ENCODE measurements at regions not wholly inside any gene's neighbourhood (a gene's known extent, or its start where the extent isn't known, plus 50 kb on each side); places are given as distances from the start of the nearest gene placed in this dataset.

DNA sequence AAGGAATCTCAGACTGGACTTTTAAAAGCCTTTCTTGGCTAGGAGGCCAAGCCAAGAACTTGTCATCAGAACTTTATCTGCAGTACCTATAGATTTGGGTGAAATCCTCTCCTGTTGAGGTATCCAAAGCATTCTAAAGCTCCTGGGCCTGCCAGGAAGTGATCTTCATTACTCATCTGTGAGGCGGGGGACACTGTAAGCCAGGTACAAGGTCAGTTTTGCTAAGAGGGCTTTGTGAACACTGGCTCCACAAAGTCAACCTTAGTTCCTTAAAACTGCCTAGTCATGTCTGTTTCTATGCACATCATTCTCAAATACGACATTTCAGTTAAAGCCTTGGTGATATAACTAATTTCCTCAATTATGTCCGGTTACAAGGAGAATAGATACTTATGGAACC is 236.7 kb downstream of the PIK3R1 start:
- DNase-seq (ENCODE audit: low spot score), result no peak

DNA sequence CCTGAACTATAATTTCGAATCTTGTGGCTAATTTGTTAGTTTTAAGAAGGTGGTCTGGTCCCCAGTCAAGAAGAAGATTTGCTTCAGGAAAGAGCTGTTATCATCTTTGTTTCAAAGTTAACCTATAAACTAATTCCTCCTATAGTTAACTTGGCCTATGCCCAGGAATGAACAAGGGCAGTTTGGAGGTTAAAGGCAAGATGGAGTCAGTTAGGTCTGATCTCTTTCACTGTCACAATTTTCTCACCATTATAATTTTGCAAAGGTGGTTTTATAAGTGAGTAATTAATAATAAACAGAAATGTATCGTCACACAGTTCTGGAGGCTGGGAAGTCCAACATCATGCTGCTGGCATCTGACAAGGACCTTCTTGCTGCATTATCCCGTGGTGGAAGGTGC is 238.6 kb downstream of the PIK3R1 start:
- no peak for DNase-seq (ENCODE audit: low spot score)

DNA sequence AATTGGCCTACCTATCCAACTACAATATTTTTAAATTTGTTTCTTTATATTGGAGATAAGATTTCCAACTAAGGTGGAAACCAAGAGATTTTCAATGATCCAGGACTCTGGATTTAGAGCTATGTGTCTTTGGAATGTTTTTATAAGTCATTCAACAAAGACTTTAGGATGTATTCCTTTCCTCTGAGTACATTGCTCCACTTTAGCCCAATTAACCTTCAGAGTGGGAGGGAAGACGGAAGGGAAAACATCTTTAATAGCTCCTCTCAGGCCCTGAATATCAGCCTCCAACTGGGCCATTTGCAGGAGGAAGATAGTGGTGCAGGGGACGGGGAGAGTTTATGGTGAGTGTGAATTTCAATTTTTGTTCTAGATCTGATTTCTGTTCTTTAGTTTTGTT is 239.2 kb downstream of the PIK3R1 start:
- DNase-seq (ENCODE audit: low spot score), result no peak

DNA sequence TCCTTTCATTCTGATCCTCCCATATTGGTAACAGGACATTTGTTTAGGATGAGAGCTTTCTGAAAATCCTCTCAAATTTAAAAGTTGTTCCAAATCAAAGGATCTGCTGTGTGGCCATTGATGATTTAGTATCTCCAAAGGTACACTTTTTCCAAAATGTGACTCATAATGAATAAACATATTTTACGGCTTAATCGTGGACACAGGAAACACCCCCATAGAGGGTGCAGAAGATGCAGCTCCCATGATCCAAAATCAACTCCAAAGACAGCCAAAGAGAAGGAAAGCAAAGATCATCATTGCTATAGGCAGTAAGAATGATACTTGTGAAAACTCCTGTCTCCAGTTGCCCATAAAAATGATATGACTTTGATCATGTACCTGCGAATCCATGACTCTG is 239.7 kb downstream of the PIK3R1 start:
- DNase-seq (ENCODE audit: low spot score), result no peak

DNA sequence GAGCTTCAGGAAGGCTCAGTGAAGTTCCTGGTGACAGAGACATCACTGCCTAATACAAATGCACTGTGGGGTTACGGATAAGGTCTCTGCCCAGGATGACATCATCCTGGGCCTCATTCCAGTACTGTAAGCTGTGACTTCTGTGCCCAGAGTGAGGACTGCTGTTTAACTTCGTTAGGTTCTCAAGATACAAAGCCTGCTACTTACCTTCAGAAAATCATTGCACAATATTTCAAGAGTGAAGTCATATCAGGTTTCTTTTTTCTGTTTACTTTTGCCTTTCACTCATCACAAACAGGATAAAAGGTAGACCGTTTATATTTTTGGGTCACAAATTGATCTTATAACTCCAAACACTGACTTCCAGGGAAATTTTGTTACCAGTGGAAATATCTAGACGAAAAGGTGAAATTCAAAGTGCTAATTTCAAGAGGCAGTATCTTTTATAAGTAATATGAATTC is 241.2 kb downstream of the PIK3R1 start:
- DNase-seq (ENCODE audit: low spot score), result no peak

DNA sequence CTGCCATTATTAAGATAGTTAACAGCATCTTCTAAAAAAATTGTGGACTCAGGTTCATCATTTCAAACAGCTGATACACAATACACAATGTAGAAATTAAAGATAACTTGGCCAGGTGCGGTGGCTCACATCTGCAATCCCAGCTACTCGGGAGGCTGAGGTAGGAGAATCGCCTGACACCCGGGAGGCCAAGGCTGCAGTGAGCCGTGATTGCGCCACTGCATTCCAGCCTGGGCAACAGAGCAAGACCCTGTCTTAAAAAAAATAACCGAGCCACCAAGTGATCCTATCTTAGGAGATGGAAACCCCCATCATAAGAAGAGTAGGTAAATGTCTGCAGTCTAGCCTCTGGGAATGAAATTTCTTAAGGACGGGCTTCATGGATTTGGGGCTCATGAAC is 241.7 kb downstream of the PIK3R1 start:
- no peak for DNase-seq (ENCODE audit: low spot score)

DNA sequence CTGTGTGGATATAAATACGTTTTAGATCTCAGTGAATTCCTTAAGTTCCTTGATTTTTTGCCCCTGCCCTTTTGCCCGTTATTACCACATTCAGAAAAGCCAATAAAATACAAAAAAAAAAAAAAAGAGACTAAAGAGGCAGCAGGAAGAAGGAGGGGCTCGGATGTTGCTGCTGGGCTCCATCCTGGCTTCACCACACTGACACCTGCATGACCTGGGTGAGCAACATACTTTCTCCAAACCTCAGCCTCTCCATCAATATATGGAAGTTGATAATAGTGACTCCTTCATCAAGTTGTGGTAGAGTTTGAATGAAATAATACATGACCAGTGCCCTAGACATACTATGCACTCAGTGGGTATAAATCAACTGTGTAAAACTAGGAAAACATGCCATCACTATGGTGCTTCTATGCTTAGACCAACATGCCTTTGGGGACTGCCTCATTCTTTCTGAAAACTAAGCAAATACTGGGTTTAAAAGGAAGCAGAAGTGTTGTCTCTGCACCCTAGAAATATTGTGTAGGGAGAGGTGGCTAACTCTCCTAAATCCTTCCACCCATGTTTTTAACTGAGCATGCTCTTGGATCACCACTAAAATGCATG is 243.0 kb downstream of the PIK3R1 start:
- no peak for DNase-seq (ENCODE audit: low spot score)

DNA sequence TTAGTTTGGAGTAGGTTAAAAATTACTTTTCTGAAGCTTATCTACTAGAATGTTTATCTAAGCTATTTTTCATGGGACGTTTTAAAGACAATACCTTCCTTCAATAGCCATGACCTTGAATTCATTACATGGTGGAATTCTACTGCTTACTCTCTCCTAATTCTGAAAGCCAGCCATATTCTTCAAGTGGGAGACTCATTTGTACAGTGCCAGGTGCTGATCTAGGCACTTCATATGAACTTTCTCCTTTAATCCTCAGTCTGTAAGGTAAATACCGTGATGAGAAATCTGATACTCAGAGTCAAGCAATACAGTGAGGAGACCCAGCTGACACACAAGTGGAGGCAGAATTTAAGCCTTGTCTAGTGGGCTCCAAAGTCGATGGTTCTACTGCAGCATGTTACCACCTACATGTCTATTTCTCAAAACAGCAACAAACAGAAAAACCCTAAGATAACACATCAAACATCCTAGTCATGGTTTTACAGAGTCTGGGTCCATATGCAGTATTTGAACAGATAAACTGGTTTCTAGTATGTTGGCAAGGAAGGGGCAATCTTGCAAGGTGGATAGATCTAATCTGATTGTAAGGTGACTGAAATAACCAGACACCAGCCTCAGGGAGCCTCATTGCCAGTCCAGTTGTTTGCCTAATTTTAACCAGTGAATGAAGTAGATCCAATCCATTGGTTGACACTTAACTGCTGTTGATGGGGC is 243.7 kb downstream of the PIK3R1 start:
- DNase-seq (ENCODE audit: low spot score), result no peak

DNA sequence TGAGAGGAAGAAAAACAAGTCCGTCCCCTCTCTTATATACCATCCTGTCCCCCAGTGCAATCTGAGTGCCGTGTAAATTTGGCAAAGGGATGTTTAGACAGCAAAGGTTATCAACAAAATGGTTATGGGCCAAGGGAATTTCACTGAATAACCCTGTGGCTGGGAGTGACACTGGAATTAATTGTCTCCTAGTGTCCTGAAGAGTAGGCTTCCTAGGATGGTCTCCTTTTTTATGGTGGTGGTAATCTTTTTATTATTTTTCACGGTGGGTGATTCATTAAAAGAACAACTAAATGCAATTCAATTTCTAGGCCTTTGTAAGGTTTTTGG is 244.2 kb downstream of the PIK3R1 start:
- DNase-seq (ENCODE audit: low spot score), result no peak

DNA sequence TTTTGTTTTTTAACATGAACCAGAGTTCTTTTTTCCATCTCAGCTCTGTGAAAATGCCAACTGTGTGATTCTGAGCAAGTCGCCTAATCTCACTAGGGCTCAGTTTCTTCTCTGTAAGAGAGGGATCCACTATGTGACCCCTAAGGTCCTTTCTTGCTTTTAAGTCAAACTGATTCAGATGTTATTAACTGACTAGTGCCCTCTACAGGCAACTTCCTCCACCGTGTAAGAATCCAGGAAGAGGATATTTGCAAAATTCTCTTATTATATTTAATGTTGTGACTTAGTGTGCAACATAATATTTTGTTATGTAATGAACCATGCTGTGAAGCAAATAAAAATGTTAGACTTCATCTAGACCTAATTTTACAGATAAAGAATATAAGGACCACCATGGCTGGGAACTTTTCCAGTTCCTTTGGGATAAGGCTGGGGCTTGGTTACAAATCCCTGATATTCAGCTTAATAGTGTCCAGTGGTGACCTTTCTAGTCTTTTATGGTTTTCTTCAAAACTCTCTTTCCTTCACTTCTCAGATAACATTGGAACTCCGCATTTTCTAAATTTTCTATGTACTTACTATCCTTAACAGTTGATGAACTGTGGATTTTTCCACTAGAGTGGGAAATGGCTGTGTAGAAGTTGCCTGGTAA is 244.7 kb downstream of the PIK3R1 start:
- DNase-seq (ENCODE audit: low spot score), result peak; percentile 34

DNA sequence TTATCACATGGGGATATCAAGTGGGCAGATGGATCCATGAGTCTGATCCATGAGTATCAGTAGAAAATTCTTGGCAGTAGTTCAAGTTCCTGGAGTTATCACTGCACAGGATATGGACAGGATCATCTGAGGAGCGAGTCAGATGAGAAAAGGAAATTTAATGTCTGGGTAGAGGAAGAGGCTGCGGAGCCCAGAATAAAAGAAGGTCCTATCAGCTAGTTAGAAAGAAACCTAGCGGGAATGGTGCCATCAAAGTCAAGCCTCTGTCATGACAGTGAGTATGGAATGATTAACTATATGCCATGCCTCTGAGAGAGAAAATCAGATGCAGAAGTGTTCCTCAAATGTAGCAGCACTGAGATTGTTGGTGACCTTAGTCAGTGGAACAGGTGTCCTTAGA is 248.1 kb downstream of the PIK3R1 start:
- no peak for DNase-seq (ENCODE audit: low spot score)

DNA sequence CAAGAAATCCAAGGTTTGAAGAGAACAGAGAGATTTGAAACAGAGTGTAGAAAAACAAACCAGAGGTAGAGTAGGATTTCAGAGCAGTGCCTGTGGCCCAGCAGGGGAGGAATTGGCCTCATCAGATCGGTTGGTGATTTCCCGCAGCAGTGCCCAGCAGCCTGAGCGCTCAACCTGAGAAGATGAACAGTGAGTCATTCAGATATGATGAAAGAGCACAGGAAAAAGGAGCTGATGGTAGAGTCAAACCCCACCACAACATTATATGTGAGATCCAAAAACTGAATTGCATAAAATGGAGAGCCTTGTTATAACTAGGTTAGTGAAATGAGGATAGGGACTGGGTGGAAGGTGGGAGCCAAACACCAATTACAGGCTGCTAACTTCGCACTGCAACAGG is 248.9 kb downstream of the PIK3R1 start:
- DNase-seq (ENCODE audit: low spot score), result no peak

DNA sequence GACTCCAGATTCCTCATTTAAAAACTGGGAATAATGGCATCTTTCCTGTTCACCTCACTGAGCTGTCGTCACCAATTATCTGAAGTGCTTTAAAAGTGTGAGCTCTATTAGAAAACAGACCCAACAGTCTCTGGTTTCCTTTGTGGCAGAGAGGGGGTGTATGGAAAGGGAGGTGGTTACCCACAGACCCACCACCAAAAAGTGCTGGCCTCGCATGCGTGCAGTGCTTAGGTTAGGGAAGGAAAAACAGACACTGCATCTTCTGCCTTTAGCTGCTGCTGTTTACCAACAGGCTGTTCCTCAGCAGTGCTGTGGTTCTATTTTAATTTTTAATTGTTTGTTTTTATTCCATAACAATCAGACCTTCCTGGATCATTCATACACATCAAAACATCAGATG is 249.6 kb downstream of the PIK3R1 start:
- DNase-seq (ENCODE audit: low spot score), result no peak

DNA sequence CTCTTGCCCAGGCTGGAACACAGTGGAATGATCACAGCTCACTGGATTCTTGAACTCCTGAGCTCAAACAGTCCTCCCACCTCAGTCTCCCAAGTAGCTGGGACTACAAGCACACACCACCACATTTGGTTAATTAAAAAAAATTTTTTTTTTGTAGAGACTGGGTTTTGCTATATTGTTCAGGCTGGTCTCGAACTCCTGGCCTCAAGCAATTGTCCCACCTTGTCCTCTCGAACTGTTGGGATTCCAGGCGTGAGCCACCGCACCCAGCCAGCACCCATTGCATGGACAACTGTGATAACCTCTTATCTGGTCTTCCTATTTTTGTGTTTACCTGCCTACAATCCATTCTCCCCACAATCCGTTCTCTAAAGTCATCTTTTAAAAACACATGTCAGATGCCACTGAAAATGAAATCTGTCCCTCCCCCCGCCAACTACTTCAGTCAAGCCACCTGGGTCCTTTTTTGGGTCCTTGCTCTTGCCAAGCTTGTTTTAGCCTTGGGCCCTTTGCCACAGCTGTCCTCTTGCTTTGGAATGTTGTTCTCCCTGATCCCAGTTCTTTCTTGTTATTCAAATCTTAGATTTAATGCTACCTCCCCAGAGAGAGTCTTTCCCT is 250.5 kb downstream of the PIK3R1 start:
- DNase-seq (ENCODE audit: low spot score), result no peak

DNA sequence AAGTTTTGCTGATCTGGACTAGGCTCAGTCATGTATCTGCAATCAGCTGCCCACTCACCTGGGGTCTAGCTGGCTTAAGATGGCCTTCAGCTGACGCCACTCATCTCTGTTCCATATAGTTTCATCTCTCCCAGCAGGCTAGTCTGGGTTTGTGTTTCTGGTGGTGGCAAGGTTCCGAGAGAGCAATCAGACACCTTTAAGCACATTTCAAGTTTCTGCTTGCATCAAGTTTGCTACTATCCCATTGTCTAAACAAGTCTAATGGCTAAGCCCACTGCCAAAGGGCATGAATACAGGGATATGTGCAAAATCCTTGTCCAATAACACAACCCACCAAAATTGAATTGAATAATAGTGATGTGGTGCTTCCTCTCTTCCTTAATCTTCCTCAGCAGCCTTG is 251.7 kb downstream of the PIK3R1 start:
- DNase-seq (ENCODE audit: low spot score), result no peak

DNA sequence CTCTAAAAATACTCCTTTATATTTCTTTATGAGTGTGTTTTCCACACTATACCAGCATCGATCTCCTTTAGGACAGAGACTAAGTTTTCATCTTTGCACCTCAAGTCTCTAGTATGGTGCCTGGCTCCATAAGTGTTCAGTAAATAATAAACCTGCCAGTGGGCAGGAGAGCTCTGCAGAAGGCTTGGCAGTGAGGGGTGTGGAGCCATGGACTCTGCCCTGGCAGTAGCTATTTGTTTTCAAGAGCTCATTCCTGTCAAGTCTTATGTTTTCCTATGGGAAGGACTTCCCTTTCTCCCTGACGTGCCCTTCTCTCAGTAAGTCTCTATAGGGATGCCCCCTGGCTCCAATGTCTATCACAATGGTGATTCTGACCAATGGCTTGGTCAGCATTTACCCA is 252.2 kb downstream of the PIK3R1 start:
- no peak for DNase-seq (ENCODE audit: low spot score)

DNA sequence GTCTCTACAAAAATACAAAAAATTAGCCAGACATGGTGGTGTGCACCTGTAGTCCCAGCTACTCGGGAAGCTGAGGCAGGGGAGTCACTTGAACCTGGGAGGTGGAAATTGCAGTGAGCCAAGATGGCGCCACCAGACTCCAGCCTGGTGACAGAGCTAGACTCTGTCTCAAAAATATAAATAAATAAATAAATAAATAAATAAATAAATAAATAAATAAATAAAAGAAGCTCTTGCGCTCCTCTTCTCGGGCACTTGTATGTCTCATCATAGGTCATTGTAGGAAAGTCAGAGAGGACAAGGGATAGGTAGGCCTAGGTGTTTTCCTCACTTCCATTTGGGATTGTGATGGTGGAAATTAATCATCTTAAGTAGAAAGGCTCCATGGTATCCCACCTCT is 252.8 kb downstream of the PIK3R1 start:
- DNase-seq (ENCODE audit: low spot score), result no peak

DNA sequence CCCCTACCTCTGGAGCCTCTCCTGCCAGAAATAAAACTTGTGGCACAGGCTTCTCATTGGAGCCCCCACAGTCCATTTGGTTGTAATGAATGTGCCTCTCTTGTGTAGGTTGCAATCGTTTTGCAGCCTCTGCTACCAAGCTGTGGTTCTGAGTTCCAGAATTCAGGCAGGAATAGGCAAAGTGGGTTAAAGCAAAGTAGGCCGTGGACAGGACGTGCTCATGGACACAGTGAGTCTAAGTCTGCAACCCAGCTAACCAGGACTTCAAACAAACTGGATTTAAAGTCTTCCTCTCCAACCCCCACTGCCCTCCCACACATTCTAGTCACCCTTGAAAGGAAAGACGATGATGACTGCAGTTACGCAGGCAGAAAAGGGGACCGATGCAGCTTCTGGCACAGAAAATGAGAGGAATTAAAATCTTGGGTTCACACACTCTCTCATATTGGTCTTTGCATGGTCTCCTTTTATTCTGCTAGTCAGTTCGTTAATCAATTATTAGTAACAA is 260.0 kb downstream of the PIK3R1 start:
- DNase-seq (ENCODE audit: low spot score), result no peak

DNA sequence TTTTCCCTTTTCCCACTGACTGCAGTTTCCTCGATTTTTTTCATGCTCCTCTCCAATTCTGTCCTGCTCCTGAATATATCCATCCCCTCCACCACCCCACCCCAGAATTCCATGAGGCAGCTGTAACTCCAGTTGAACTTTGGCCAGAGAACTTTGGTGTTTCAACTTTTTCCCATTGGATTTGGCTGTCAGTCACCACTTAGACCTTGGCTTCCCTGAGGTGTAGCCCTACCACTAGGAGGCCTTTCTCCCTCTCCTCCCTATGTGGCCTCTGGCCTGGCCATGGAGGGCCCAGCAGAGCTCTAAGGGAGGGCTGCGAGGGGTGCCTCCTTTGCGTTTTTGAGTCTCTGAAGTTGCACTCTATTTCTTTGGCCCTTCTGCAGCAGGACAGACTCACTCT is 261.3 kb downstream of the PIK3R1 start:
- DNase-seq (ENCODE audit: low spot score), result no peak

DNA sequence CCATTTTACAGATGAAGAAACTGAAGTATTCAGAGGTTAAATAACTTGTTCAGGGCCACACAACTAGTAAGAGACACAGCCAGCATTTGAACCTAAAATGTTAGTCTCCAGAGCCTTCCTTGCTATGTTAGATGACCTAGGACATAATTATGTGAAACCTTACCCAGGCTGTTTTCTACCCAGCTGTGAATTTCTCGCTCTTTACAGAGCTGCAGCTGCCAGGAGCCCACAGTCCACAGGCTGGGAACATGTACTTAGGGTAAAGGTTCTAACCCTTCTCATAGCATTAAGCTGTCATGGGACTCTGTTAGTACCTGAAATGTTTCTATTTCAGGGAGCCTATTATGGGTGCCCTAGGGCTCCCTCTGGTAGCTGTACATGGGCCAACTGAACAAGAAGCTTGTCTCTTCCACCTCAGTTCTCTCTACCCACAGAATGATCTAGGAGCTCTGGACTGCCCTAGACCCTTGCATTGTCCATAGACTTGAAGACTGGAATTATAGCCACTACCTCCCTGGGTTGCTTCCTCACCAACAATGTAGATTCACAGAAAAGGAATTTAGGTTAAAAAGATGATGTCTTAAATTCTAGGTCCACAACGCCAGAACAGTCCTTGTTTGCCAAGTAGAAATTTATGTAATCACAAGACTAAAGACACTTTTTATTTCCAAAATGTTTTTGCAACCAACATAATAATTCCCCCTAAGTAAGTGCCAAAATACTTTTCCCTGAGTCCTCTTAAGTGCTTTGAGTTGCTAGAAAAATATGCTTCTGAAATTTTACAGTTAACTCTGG is 262.9 kb downstream of the PIK3R1 start:
- no peak for DNase-seq (ENCODE audit: low spot score)

DNA sequence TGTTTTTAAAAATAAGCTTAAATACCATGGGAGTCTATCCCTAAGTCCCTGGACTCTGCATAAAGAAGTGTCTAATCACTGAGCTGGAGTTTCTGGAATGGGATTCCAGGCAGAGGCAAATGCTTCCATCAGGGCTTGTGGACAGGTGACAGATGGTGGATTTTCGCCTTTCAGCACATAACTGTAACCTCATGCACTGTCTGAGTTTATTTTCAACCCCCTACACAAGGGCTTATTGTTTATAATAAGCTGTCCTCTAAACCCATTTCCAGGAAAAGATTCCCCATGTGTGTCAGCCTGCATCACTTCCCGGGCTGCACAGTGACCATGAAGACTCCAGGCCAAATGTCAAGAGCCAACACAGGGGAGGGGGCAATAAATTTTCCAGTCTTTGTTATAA is 264.0 kb downstream of the PIK3R1 start:
- no peak for DNase-seq (ENCODE audit: low spot score)

DNA sequence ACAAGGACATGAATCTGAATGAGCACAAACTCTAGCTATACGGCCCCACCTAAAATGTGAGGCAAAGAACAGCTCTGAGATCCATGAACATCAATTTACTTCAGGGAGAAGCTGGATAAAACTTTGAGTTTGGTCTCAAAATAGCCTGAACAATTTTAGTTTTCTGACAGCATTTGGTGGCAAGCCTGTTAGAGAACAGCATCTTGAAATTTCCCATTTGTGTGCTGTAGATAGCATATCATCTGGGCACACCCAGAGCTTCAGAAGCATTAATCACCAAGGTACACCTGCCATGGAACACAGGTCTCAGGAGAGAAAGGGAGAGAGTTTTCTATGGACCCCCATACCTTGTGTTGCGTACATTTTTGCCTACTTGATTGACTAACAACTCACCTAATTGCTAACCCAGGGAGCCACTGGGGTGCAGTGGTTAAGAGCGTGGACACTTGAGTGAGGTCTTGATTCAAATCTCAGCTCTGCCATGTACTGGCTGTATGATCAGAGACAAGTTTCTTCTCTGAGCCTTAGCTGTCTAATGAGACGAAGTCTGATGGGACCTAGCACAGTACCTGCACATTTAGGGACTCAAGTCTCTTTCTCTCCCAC is 264.9 kb downstream of the PIK3R1 start:
- DNase-seq (ENCODE audit: low spot score), result no peak
